Muscle layer of colon (tissue), 2 donors: ENCODE measurements at regions not wholly inside any gene's neighbourhood (a gene's known extent, or its start where the extent isn't known, plus 50 kb on each side); places are given as distances from the start of the nearest gene placed in this dataset.

Source experiments
- H3K27ac ChIP-seq: one replicate; pipeline ENCODE4 v1.7.0; 2013; ENCODE audit warnings: low read depth, mild to moderate bottlenecking, low read length, moderate library complexity
- H3K27me3 ChIP-seq, 2 donors: one replicate each; pipeline ENCODE4 v1.7.0; 2013; ENCODE audit warnings: low read length in 2 of 2, mild to moderate bottlenecking in 2 of 2; ENCODE audit not compliant: insufficient read depth in 2 of 2, control insufficient read depth in 1 of 2
- H3K36me3 ChIP-seq: one replicate; pipeline ENCODE4 v1.7.0; 2013; ENCODE audit warnings: mild to moderate bottlenecking, low read length; ENCODE audit not compliant: insufficient read depth
- H3K4me1 ChIP-seq: one replicate; pipeline ENCODE4 v1.7.0; 2013; ENCODE audit warnings: mild to moderate bottlenecking, low read length; ENCODE audit not compliant: insufficient read depth
- H3K4me3 ChIP-seq, 2 donors: one replicate each; pipeline ENCODE4 v1.7.0; 2013; ENCODE audit warnings: low read length in 2 of 2, low read depth in 1 of 2, mild to moderate bottlenecking in 1 of 2, moderate library complexity in 1 of 2
- H3K9ac ChIP-seq: one replicate; pipeline ENCODE4 v1.7.0; 2013; ENCODE audit warnings: low read length
- H3K9me3 ChIP-seq: one replicate; pipeline ENCODE4 v1.7.0; 2013; ENCODE audit warnings: mild to moderate bottlenecking, low read length
- donor health status: abdominal sarcoma.
- donor health status: Adenocarcinoma of cecum.

DNA sequence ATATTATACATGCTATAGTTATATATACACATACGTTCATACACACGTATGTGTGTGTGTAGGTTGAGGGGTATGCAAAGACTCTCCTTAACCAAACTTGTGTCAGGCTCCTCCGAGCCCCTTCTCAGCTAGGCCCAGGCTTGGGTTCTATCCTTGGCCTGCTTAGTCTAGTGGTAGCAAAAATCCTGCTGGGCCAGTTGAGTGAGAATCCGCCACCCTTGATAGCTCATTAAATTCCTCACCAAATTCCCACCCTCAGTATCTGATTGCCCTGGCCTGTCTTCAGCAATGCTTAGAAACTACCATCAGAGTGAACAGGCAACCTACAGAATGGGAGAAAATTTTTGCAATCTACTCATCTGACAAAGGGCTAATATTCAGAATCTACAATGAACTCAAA lies 126.5 kb downstream of the TSN start:
- Histone ChIP-seq H3K9ac (no peak overlapping the region), H3K4me1 (no peaks in the 10 kb centered on the region), H3K9me3 (no peaks in the 10 kb centered on the region), H3K27me3 (no peaks in the 10 kb centered on the region), H3K4me3 (no peak overlapping the region), H3K27ac (no peak overlapping the region), H3K36me3 (no peaks in the 10 kb centered on the region)

GRCh38 chr2:121884078-121884477 lies 128.6 kb downstream of the TSN start:
- no peaks in the 10 kb centered on the region for H3K9me3 ChIP-seq
- H3K27ac ChIP-seq = no peak overlapping the region
- no peak overlapping the region for H3K4me3 ChIP-seq
- no peak overlapping the region for H3K9ac ChIP-seq
- no peaks in the 10 kb centered on the region for H3K27me3 ChIP-seq
- H3K36me3 ChIP-seq = no peaks in the 10 kb centered on the region
- H3K4me1 ChIP-seq = no peaks in the 10 kb centered on the region

DNA sequence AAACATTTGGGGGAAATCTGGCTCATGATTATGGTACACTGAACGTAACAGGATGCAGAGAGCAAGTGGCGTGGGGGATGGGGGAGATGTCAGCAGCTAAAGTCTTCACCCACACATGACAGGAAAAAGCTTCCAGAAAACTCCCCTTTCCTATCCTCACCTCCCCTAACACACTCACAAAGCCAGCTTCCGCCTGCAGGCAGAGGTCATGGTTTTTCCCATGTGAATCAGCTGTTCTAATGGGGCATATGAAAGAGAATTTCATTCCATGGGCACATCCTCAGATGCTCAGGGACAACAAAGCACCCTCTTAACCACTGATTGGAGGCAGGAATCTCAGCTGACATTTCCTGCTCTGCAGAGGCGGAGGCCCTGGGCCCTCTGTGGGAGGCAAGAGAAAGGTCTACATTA lies 129.1 kb downstream of the TSN start:
- H3K4me3 ChIP-seq = no peak overlapping the region
- H3K36me3 ChIP-seq = no peaks in the 10 kb centered on the region
- no peak overlapping the region for H3K9ac ChIP-seq

DNA sequence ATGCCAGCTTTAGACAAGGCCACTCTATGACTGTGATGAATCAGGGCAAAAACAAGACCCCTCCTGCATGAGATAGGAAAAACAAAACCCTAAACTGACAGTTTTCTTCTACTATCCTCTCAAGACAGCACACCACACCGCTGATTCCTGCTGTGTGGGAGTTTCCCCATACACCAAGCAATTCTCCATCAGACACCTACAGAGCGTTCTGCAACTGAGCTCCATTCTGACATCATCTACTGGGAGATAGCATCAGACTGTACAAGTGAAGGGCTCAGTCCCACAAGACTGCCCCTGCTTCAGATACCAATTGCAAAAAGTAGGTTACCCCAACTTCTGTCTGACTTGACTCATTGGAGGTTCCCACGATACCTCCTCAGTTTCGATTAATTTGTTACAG lies 130.6 kb downstream of the TSN start:
- Histone ChIP-seq H3K27ac (no peak overlapping the region), H3K36me3 (no peaks in the 10 kb centered on the region), H3K27me3 (no peaks in the 10 kb centered on the region), H3K9me3 (no peaks in the 10 kb centered on the region), H3K4me3 (no peak overlapping the region), H3K9ac (no peak overlapping the region), H3K4me1 (no peaks in the 10 kb centered on the region)

More for the DNA sequence above, 129.1 kb downstream of the TSN start:
- no peaks in the 10 kb centered on the region for H3K27me3 ChIP-seq
- no peaks in the 10 kb centered on the region for H3K4me1 ChIP-seq
- no peak overlapping the region for H3K27ac ChIP-seq
- H3K9me3 ChIP-seq = no peaks in the 10 kb centered on the region

DNA sequence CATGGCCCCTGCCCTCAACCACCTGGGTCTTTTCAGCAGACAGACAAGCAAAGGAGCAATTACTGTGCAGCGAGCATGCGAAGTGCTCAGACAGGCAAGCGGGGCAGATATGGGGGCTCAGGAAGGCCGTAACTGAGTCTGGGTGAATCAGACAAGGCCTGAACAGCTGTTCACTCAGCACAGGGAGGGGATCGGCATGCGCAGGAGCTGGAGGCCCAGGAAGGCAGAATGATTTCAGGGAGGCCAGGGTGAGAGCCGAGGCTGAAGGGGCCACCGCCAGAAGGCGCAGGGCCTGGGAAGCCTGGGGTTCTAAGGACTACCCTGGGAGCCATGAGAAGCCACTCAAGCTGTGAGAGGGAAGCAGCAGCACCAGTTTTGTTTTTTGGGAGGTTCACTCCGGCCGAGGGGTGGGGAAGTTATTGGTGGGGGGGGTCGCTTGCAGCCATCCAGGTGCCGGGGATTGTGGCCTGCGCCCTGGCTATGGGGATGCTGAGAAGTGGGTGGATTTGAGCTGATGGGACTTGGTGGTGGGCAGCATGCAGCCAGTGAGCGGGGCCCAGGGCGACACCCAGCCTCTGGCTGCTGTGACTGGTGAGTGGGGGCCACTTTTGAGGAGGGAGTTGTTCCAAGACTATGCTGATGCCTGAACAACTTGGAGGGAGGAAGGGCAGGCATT lies 132.2 kb downstream of the TSN start:
- Histone ChIP-seq H3K27me3 (no peaks in the 10 kb centered on the region), H3K9me3 (no peaks in the 10 kb centered on the region), H3K27ac (no peak overlapping the region), H3K9ac (no peak overlapping the region), H3K4me1 (no peaks in the 10 kb centered on the region), H3K36me3 (no peaks in the 10 kb centered on the region), H3K4me3 (no peak overlapping the region)

DNA sequence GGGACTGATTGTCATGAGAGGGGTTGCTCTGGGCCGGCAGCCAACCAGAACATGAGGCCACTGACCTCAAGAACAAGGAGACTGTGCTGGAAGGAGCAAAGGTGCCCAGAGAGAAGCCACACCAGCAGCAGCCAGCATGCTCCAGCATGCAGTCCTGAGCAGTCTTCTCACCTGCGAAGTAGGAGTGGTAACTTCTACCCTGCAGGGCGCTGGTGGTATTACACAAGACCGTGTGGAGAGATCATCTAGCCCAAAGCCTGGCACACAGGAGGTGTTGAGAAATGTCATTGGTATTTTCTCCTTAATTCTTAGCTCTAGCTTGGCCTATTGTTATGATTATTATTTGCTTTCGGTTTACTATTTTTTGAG lies 132.7 kb downstream of the TSN start:
- Histone ChIP-seq H3K4me3 (no peak overlapping the region), H3K9me3 (no peaks in the 10 kb centered on the region), H3K4me1 (no peaks in the 10 kb centered on the region), H3K36me3 (no peaks in the 10 kb centered on the region), H3K27ac (no peak overlapping the region), H3K9ac (no peak overlapping the region), H3K27me3 (no peaks in the 10 kb centered on the region)

DNA sequence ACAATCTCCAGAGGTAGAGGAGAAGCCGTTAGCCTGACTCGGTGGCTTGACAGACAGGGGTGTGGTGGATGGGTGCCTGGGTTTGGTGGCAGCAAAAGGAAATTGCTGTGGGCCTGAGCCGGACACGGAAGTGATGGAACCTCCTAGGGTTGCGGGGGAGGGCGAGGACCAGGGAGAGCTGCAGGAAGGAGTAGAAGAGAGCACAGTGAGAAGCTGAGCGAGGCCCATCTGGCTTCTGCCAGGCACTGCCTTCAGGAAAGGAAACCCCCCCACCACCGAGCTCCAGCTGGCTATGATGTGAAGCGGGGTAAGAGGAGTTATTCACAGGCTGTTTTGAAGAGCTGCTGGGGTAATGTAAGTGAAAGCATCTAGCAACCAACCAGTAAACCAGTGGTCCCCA lies 134.6 kb downstream of the TSN start:
- H3K9ac ChIP-seq = no peak overlapping the region
- H3K9me3 ChIP-seq = no peaks in the 10 kb centered on the region
- H3K36me3 ChIP-seq = no peaks in the 10 kb centered on the region
- H3K27me3 ChIP-seq = no peaks in the 10 kb centered on the region
- no peaks in the 10 kb centered on the region for H3K4me1 ChIP-seq
- H3K4me3 ChIP-seq = no peak overlapping the region
- H3K27ac ChIP-seq = no peak overlapping the region

DNA sequence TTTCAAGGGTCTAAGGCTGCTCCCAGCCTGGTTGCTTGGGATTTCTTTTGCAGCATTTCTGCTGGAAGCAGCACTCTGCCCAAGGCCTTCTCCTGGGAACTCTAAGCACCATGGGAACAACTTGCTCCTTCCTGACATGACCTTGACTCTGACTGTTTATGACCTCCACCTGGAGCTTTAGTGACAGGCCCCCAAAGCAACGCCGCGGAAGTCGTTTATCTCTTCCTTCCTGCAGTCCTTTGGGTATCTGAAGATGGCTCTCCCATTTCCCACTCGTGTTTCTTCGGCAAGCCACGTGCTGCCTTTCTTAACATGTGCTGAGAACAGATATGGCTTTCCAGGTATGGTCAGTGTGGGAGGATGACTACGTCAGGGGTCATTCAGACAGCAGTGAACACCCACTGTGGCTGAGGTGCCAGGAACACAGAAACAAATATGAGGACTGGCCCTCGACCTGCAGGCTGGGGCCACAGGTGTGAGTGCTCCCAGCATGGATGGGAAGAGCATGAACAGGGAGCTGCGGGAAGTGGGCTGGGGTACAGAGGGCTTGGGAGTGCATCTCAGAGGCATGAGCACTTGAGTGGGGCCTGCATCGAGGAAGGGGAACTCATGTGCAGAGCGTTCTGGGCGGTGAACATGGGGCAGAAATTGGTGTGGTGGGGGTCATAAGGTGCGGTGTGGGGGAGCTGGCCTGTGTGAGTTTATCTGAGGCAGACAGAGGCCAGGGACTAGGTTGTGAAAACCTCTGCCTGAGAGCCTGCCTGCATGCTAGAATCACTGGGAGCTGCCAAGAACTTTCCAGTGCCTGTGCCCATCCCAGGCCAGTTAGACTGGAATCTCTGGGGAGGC lies 140.5 kb downstream of the TSN start:
- no peaks in the 10 kb centered on the region for H3K4me1 ChIP-seq
- H3K4me3 ChIP-seq = no peak overlapping the region
- H3K9me3 ChIP-seq = no peaks in the 10 kb centered on the region
- no peak overlapping the region for H3K9ac ChIP-seq
- H3K27ac ChIP-seq = no peak overlapping the region
- no peaks in the 10 kb centered on the region for H3K36me3 ChIP-seq
- no peaks in the 10 kb centered on the region for H3K27me3 ChIP-seq

GRCh38 chr2:121897335-121897970 lies 142.0 kb downstream of the TSN start:
- H3K27me3 ChIP-seq = no peaks in the 10 kb centered on the region
- H3K9me3 ChIP-seq = no peaks in the 10 kb centered on the region
- no peaks in the 10 kb centered on the region for H3K4me1 ChIP-seq
- no peak overlapping the region for H3K27ac ChIP-seq
- no peak overlapping the region for H3K9ac ChIP-seq
- no peak overlapping the region for H3K4me3 ChIP-seq
- no peaks in the 10 kb centered on the region for H3K36me3 ChIP-seq

DNA sequence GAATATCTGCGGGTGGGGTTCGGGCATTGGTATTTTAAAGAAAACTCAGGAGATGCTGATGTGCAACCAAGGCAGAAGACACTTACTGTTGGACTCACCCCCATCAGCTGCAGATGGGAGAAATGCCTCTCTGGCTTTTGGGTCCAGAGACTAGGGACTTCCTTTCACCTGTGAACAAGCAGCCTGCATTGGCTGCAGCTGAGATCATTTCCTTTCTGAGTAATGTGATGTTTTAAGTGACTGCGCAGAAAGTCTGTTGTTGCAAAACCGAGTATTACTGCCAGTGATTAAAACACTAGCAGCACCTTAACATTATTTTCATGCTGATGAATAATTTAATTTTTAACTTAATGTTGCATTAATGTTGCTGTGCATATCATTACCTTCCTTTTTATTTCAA lies 143.0 kb downstream of the TSN start:
- no peaks in the 10 kb centered on the region for H3K36me3 ChIP-seq
- no peaks in the 10 kb centered on the region for H3K4me1 ChIP-seq
- H3K9ac ChIP-seq = no peak overlapping the region
- no peak overlapping the region for H3K4me3 ChIP-seq
- no peak overlapping the region for H3K27ac ChIP-seq
- H3K9me3 ChIP-seq = no peaks in the 10 kb centered on the region
- no peaks in the 10 kb centered on the region for H3K27me3 ChIP-seq

GRCh38 chr2:121900391-121900790 lies 144.9 kb downstream of the TSN start:
- Histone ChIP-seq H3K9me3 (no peaks in the 10 kb centered on the region), H3K9ac (no peak overlapping the region), H3K36me3 (no peaks in the 10 kb centered on the region)

More at GRCh38 chr2:121900391-121900790, 144.9 kb downstream of the TSN start:
- H3K4me1 ChIP-seq = no peaks in the 10 kb centered on the region
- H3K27me3 ChIP-seq = no peaks in the 10 kb centered on the region
- H3K4me3 ChIP-seq = no peak overlapping the region
- no peak overlapping the region for H3K27ac ChIP-seq
